Ovary (tissue), 3 donors: ENCODE measurements at regions not wholly inside any gene's neighbourhood (a gene's known extent, or its start where the extent isn't known, plus 50 kb on each side); places are given as distances from the start of the nearest gene placed in this dataset.

Experiments used
- EP300 ChIP-seq: sonication (generic); formaldehyde crosslinking; IDR thresholded peaks from one replicate; pipeline ENCODE4 v1.6.1; 2017; ENCODE audit warnings: antibody characterized with exemption
- POLR2A ChIP-seq: fragments of 450-650 bp; IDR thresholded peaks from one replicate; pipeline ENCODE4 v1.6.1; 2017; ENCODE audit warnings: antibody characterized with exemption, mild to moderate bottlenecking, moderate library complexity
- TF ChIP-seq, protein P1 (sequence below), 3 donors: fragments of 450-650 bp in 2 of 3; fragments of 200-600 bp in 1 of 3; IDR thresholded peaks; one replicate each; pipeline versions ENCODE4 v1.5.1 to v1.8.0; 2016 to 2022; ENCODE audit warnings: antibody characterized with exemption in 3 of 3, mild to moderate bottlenecking in 1 of 3
- donor health status: DM: no; HTN: no; CAD: no.

- TF ChIP-seq POLR2A (no peak), EP300 (no peak)
- TF ChIP-seq, protein P1, sequence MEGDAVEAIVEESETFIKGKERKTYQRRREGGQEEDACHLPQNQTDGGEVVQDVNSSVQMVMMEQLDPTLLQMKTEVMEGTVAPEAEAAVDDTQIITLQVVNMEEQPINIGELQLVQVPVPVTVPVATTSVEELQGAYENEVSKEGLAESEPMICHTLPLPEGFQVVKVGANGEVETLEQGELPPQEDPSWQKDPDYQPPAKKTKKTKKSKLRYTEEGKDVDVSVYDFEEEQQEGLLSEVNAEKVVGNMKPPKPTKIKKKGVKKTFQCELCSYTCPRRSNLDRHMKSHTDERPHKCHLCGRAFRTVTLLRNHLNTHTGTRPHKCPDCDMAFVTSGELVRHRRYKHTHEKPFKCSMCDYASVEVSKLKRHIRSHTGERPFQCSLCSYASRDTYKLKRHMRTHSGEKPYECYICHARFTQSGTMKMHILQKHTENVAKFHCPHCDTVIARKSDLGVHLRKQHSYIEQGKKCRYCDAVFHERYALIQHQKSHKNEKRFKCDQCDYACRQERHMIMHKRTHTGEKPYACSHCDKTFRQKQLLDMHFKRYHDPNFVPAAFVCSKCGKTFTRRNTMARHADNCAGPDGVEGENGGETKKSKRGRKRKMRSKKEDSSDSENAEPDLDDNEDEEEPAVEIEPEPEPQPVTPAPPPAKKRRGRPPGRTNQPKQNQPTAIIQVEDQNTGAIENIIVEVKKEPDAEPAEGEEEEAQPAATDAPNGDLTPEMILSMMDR (IDR thresholded peaks at IDR 0.05) = no peak
Measured at GRCh38 chr18:9048808-9049494, 53.5 kb upstream of the NDUFV2 start.
